Calu3 (cell line): ENCODE measurements at regions not wholly inside any gene's neighbourhood (a gene's known extent, or its start where the extent isn't known, plus 50 kb on each side); places are given as distances from the start of the nearest gene placed in this dataset.

ENCODE experiments used
- BruUV-seq: library from RNA; stranded (reverse); fragments of 400-500 nt; replicated peaks from 2 replicates; lab custom pipeline; 2021; lab: Mats Ljungman, UMichigan
- CTCF ChIA-PET: fragments of 300-600 bp; sonication (Branson Sonifier 250); formaldehyde crosslinking; loops from one replicate; lab custom pipeline; 2022; ENCODE audit warnings: antibody characterized with exemption; lab: Charles Lee
- DNase-seq: peaks from one replicate; pipeline ENCODE4 v3.0.0; 2022
- H3K27ac Mint-ChIP-seq: one replicate; pipeline ENCODE4 v1.8.0; 2022; ENCODE audit warnings: mixed read lengths; ENCODE audit not compliant: unreplicated experiment
- H3K27me3 Mint-ChIP-seq: one replicate; pipeline ENCODE4 v1.8.0; 2022; ENCODE audit warnings: mixed read lengths; ENCODE audit not compliant: unreplicated experiment
- H3K36me3 Mint-ChIP-seq: one replicate; pipeline ENCODE4 v1.8.0; 2022; ENCODE audit warnings: mild to moderate bottlenecking, moderate library complexity, mixed read lengths; ENCODE audit not compliant: insufficient read depth, unreplicated experiment
- H3K4me1 Mint-ChIP-seq: one replicate; pipeline ENCODE4 v1.8.0; 2022; ENCODE audit warnings: mild to moderate bottlenecking, low read depth, mixed read lengths; ENCODE audit not compliant: unreplicated experiment
- H3K4me3 Mint-ChIP-seq: one replicate; pipeline ENCODE4 v1.8.0; 2022; ENCODE audit warnings: mild to moderate bottlenecking, low read depth, moderate library complexity, mixed read lengths; ENCODE audit not compliant: unreplicated experiment
- H3K9me3 Mint-ChIP-seq: one replicate; pipeline ENCODE4 v1.8.0; 2022; ENCODE audit warnings: low read depth, mixed read lengths; ENCODE audit not compliant: unreplicated experiment
- CTCF ChIP-seq: fragments of 200-600 bp; IDR thresholded peaks from one replicate; pipeline ENCODE4 v1.8.0; 2022; ENCODE audit warnings: antibody characterized with exemption; ENCODE audit not compliant: unreplicated experiment
- intact Hi-C: fragments of 100-400 bp; cut with micrococcal nuclease; formaldehyde crosslinking; loops from one replicate; pipeline ENCODE4 v1.10.0; 2022; ENCODE audit not compliant: unreplicated experiment

GRCh38 chr3:112693186-112693585, 52.2 kb upstream of the CCDC80 start:
- no peak overlapping the region for H3K27ac Mint-ChIP-seq

More at GRCh38 chr3:112693186-112693585, 52.2 kb upstream of the CCDC80 start:
- intact Hi-C loops, result no loop called here
- Mint-ChIP-seq H3K27me3 (no peaks in the 10 kb centered on the region), H3K4me1 (peaks cover 9% of the 10 kb centered on the region), H3K36me3 (no peaks in the 10 kb centered on the region), H3K4me3 (no peak overlapping the region), H3K9me3 (no peaks in the 10 kb centered on the region)
- no peak for TF ChIP-seq CTCF
- BruUV-seq, result no TSS peak
- DNase-seq, result no peak
- CTCF ChIA-PET, result interaction anchor here (1.4 kb wide), 1 partner anchor 20 kb away, joined by 3 read pairs; no protein-coding TSS in a partner anchor
